Posterior cingulate gyrus (tissue), 11 donors: ENCODE measurements at regions not wholly inside any gene's neighbourhood (a gene's known extent, or its start where the extent isn't known, plus 50 kb on each side); places are given as distances from the start of the nearest gene placed in this dataset.
"Not testable (repeated sequence)": the region's sequence is repeated elsewhere in the genome, so short reads cannot be mapped to it uniquely, and the experiment has no call there.

ENCODE experiments used
- DNase-seq, 10 donors: peaks; one replicate each; pipeline versions ENCODE4 v3.0.0 to v3.0.0-alpha.2; 2020 to 2021; ENCODE audit warnings: mixed read lengths in 3 of 10
- intact Hi-C: fragments of 100-400 bp; cut with DNase I; formaldehyde crosslinking; loops from one replicate; pipeline ENCODE4 v1.15.1; 2023

DNA sequence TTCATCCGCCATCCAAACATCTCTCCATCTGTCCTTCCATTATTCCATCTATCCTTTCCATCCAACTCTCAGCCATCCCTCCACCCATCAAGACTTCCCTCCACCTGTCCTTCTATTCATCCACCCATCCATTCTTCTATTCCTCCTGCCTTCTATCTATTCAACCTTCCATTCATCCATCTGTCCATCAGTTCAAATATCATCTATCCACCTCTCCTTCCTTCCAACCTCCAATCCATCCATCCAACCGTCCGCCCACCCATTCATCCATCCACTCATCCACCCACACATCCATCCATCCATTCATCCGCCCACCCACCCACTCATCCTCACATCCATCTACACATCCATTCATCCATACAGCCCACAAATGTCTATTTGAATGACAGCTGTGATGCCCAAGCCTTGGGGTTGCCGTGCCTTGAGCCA, 132.1 kb downstream of the CEBPB start:
- intact Hi-C loops, result no loop called here
- DNase-seq, result peak in 1 of 10 donors; percentile 30

GRCh38 chr20:50323209-50323608, 132.6 kb downstream of the CEBPB start:
- DNase-seq, result peak in 1 of 10 donors; percentile 43
- intact Hi-C loops, result no loop called here

DNA sequence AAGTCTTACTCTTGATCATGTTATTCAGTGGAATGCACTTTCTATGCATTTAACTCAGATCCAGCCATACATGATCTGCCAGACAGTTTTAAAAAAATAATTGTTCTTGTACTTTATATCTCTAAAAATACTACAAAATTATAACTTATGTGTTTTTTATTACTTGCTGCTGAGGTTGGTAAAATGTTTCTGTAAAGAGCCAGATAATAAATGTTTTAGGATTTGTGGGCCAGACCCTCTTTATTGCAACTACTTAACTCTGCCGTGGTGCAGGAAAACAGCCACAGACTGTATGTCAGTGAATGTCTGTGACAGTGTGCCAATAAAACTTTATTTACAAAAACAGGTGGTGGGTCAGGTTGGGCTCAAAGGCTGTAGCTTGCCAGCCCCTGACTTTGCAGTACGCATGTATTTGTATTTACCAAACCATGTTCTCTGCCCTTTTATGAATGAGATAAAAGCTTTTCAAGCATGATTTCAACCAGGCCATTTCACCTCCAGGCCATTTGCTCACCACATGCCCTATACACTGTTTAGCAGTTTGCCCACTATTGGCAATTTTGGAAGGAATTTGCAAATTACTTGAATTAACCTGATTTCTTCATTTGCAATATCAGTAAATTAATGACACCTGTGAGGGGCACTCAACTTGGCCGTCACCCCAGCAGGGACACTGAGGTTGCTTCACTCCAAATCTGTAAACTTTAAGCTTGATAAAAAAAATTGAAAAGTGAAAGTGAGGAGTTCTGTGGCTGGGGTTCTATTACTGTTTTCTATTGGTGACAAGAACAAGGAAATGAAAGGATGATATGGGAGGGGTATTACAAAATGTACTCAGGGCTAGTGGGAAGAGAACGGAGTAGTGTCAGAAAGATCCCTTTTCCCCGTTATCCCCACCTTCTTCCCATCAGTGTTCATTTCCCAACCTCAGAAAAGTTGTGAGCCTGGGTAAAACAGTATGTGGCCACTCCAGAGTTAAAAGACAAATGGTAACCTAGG, 133.4 kb downstream of the CEBPB start:
- intact Hi-C loops, result no loop called here
- peak in 2 of 10 donors; percentile 28 to 54 for DNase-seq

DNA sequence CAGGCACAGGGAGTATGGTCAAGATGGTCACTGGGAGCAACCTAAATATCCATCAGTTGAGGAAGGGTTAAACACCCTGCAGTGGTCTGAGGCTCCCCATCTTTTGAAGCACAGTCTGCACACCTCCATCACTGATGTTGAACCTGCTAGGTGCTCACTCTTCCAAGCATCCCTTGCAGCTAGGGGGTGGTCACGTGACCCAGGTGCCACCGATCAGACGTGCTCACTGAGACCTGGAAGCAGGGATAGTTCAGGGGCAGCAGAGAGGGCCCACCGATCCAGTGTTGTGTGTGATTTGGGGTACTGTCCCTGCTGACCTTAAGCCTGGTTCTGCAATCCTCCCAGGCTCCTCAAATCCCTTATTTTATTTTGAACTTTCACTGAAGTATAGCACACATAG, 134.6 kb downstream of the CEBPB start:
- intact Hi-C loops, result no loop called here
- DNase-seq, result peak in 2 of 10 donors; percentile 26 to 28

- peak in 2 of 10 donors; percentile 20 to 22 for DNase-seq
- intact Hi-C loops, result no loop called here
Measured at GRCh38 chr20:50325651-50326050, 135.0 kb downstream of the CEBPB start.

DNA sequence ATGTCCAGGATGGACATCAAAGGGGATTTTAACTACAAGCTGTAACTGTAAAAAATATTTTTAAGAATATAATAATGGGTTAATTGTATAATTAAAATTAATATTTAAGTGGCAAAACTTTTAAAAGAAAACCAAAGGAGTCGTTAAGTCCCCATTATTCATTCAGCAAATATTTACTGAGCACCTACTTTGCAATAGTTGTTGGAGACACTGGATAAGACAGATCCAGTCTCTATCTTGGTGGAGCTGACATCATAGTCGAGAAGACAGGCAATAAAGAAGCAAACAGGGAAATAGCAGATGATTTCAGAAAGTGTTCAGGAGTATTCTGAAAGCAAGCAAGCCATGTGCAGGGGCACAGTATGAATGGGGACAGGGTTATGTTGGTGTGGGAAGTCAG, 137.0 kb downstream of the CEBPB start:
- intact Hi-C loops, result no loop called here
- DNase-seq, result no peak

- peak in 2 of 10 donors; percentile 21 to 37 for DNase-seq
- intact Hi-C loops, result no loop called here
Measured at GRCh38 chr20:50328222-50328979, 137.8 kb downstream of the CEBPB start.

DNA sequence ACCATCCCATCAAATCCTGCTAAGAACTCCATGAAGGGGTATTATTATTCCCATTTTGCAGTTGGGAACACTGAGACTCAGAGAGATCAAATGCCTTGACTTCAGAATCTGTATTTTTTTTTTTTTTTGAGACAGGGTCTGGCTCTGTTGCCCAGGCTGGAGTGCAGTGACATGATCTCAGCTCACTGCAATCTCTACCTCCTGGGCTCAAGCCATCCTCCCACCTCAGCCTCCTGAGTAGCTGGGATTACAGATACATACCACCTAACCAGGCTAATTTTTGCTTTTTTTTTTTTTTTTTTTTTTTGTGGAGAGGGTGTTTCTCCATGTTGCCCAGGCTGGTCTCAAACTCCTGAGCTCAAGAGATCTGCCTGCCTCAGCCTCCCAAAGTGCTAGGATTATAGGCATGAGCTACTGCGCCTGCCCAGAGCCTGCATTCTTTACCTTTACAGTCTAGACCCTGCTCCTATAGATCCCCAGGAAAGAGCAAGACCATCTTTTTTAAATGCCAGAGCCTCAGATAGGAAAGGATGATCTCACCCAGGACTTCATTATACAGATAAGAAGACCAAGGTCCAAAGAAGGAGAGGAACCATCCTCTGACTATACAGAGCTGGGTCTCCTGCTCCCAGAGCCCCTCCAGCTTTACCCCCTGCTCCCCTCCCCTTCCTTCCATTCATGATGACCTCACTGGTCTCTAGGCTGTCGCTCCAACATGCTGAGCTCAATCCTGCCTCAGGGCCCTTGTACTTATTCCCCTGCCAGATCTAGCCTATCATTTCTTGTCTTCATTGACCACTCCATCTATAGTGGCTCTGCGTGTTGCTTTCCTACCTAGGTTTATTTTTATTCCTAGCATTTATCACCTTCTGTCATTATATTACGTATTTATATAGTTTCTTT, 138.6 kb downstream of the CEBPB start:
- intact Hi-C loops, result no loop called here
- DNase-seq, result peak in 1 of 10 donors; percentile 28

DNA sequence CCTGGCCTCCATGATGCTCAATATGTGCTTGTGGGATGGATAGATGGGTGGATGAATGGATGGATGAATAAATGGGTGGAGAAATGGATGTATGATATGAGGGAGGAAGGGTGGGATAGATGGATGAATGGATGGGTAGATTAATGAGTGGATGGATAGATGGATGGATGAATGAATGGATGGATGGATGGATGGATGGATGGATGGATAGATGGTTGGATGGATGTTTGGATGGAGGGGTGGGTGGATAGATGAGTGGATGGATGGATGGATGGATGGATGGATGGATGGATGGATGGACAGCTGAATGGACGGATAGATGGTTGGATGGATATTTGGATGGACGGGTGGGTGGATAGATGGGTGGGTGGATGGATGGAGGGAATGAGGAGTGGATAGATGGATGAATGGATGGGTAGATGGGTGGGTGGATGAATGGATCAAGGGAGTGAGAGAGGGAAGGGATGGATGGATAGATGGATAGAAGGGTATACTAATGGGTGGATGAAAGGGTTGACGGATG, 139.4 kb downstream of the CEBPB start:
- DNase-seq, result no peak
- intact Hi-C loops, result no loop called here

GRCh38 chr20:50330504-50331313, 140.1 kb downstream of the CEBPB start:
- DNase-seq, result peak in 2 of 10 donors; percentile 10 to 81
- intact Hi-C loops, result no loop called here

DNA sequence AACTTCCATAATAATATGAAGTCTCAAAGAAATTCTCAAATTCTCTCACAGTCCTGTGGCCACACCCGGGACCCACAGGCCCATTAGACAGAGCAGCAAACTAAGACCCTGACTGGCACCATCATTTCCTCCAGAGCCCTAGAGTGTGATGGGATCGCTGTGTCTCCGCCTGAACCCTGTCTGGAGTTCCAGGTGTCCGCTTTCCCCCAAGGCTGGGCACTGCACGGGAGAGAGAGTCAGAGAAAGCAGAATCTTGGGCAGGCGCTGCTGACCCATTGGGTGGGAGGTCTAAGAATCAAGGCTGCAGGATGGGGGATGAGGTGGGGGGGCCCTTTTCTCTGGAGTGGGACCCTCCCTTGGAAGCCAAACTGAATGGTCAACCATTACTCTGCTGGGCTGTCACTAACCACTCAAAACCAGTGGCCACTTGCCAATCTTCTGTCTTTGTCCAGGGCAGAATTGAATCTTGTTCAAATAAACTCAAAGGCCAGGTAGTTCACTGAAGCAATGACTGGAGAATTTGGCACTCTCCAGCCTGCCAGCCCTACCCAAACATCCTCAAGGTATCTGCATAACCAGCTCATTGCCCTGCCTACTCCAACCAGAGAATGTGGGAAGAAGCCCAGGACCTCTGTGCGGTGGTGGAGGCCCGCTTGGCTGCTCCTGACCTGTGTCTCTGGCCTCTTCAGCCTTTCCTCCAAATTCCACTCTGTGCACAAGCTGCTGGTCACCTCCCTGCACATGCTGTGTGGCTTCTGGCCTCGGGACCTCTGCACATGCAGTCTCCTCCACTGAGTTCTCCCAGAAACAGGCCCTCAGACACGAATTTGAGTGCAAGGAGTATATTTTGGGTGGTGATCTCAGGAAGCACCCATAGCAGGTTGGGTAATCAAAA, 141.1 kb downstream of the CEBPB start:
- DNase-seq, result peak in 2 of 10 donors; percentile 37 to 72
- intact Hi-C loops, result no loop called here

DNA sequence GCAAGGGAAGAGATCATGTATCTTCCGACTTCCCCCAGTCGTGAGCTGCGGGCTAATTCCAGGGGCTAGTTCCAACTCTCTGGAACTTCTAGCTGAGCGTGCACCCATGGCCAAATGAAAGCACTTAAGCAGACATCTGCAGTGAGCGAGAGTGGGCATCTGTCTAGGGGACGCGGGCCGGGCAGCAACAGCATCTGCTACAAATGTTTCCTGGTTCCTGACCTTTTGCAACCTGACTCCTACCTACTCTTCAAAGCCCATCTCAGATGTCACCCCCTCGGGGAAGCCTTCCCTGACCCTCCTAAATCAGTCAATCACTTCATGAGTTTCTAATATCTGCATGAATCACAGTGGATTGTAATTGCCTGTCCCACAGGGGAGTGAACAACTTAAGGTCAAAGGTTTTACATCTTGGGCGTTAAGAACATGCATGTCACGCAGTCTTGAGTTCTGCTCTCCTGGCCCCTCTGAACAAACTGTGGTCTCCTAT, 141.9 kb downstream of the CEBPB start:
- intact Hi-C loops, result no loop called here
- peak in 2 of 10 donors; percentile 19 to 55 for DNase-seq

DNA sequence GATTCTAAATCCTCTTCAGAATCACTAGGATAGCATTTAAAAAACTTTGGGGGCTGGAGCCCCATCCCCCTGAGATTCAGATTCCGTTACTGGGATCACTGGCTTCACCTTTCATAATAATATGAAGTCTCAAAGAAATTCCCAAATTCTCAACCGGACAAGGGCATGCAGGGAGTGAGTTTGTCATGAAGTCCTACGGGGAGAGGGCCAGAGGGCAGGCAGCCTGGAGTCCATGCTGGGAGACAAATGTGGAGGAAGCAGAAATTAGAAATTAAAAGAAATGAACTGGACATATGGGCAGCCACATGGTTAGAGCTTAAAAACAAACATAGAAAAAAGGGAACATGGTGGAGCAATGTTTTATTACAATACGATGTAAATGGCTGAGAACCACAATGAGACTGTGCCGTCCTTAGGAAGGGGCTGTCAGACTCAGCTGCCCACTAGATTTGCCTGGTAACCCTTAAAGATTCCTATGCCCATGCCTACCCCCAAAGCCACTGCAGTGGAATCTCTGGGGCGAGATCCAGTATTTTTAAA, 142.6 kb downstream of the CEBPB start:
- DNase-seq, result peak in 1 of 10 donors; percentile 28
- intact Hi-C loops, result no loop called here

DNA sequence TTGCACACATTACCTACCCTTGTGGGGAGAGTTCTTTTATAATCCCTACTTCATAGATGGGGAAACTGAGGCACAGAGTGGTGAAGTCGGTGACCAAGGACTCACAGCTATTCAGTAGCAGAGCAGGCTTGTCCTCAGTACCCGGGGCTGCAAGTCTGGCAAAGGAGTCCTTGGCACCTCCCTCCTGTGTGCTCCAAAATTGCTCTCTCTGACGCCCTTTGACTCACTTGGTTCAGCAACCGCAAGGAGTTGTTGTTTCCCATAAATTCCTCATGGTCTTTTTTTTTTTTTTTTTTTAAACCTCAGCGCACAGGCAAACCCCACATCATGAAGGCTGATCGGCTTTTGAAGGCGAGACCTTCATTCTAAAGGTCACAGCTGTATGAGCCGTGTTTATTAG, 143.2 kb downstream of the CEBPB start:
- intact Hi-C loops, result no loop called here
- DNase-seq, result peak in 1 of 10 donors; percentile 24

GRCh38 chr20:50334512-50334911, 143.9 kb downstream of the CEBPB start:
- peak in 1 of 10 donors; percentile 4 for DNase-seq
- intact Hi-C loops, result not testable (repeated sequence)

GRCh38 chr20:50335105-50335504, 144.5 kb downstream of the CEBPB start:
- DNase-seq, result peak in 2 of 10 donors; percentile 6 to 36
- intact Hi-C loops, result no loop called here

DNA sequence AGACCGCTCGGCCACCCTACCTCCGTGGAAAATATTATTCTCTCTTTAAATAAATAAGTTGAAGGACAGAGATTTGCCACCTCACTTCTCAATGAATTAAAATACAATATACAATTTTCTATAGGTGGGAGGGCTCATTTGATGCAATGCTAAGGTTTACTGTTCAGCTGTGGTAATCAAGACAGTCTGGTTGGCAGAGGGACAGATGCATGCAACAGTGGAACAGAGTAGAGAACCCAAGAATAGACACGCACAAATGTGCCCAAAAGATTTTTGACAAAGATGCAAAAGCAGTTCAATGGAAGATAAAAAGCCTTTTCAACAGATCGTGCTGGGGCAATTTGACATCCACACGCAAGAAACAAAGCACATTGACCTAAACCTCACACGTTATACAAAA, 145.2 kb downstream of the CEBPB start:
- intact Hi-C loops, result no loop called here
- DNase-seq, result peak in 1 of 10 donors; percentile 43

- DNase-seq, result no peak
- intact Hi-C loops, result no loop called here
Measured at GRCh38 chr20:50336661-50337060, 146.0 kb downstream of the CEBPB start.
